ENCODE measurements at regions not wholly inside any gene's neighbourhood (a gene's known extent, or its start where the extent isn't known, plus 50 kb on each side); places are given as distances from the start of the nearest gene placed in this dataset.

GRCh38 chr18:40949114-40949950 is 1005.7 kb upstream of the PIK3C3 start:
- no peak for DNase-seq (ENCODE audit: low spot score in 2 of 2)

DNA sequence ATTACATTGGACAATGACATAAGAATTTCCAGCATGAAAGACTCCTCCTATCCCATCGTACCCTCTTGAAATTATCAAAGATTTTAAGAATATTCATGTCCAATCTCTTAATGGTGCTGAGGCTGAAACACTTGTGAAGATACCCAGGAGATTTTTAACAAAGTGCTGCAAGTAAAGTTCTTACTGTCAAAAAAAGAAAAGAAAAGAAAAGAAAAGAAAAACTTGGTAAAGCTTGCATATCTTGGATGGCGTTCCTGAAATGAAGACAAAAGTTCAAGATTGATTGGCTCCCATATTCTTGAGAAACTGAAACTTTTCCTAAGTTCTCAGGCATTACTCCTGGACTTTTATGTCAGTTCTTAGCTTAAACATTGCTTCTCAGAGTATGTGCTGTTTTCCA is 1010.5 kb upstream of the PIK3C3 start:
- Histone ChIP-seq H3K27ac (no peak overlapping the region), H3K27me3 (no peaks in the 10 kb centered on the region), H3K4me1 (no peaks in the 10 kb centered on the region), H3K9me3 (no peaks in the 10 kb centered on the region), H3K4me3 (no peak overlapping the region), H3K36me3 (no peaks in the 10 kb centered on the region)
- WGBS, result 40% methylated on average over 2 of the region's 2 CpGs
- no peak for TF ChIP-seq EP300 (IDR thresholded peaks at IDR 0.05)
- TF ChIP-seq POLR2A (IDR thresholded peaks at IDR 0.05), result no peak
- no peak for DNase-seq (ENCODE audit: low spot score in 2 of 2)

More at GRCh38 chr18:40949114-40949950, 1005.7 kb upstream of the PIK3C3 start:
- H3K4me3 ChIP-seq, result no peak overlapping the region
- no peaks in the 10 kb centered on the region for H3K36me3 ChIP-seq
- H3K27me3 ChIP-seq, result no peaks in the 10 kb centered on the region
- no peaks in the 10 kb centered on the region for H3K9me3 ChIP-seq
- H3K4me1 ChIP-seq, result no peaks in the 10 kb centered on the region
- 72% methylated on average over 10 of the region's 10 CpGs for WGBS
- H3K27ac ChIP-seq, result no peak overlapping the region
- TF ChIP-seq POLR2AphosphoS5 (IDR thresholded peaks at IDR 0.05) (no peak), CTCF (IDR thresholded peaks at IDR 0.05) (no peak), POLR2A (IDR thresholded peaks at IDR 0.05) (no peak)

DNA sequence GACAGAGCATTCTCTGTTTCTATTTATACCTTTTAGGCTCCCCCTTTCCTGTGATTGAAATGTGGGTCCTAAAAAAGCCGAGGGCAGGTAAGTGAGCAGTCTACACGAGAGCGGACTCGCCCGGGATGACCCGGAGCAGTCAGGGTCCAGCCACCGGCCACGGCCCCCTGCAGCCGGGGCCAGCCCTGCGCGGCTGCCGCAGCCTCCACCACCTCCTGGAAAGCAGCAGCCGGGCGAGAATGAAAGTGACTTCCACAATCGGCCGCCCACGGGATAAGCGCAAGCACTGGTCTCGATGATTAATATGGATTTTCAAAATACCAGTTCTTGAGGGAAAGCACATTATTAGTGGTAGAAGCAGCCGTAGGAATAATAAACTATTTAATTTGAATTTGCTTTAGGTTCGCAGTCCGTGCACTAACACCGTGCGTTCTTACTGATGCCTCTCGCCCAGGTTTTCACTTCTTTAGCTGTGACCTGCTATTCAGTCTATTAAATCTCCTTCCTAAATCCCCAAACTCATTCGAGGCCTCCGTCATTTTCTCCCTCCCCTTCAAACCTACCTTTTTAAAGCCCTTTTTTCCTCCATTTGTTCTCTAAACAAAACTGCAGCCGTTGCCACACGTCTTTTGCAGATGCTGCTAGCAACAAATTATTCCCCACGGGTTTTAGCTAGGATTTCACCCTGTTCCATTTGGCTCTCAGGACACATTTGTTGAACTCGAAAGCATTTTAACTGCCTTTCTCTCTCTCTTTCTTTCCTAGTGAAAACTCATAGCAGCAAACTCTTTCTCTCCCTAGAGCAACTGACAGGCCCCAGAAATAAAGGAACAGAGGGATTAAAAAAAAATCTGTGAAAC is 1015.1 kb upstream of the PIK3C3 start:
- no peak for TF ChIP-seq EP300 (IDR thresholded peaks at IDR 0.05)
- no peak for TF ChIP-seq POLR2A (IDR thresholded peaks at IDR 0.05)
- no peak for TF ChIP-seq CTCF (IDR thresholded peaks at IDR 0.05)
- no peak for TF ChIP-seq POLR2AphosphoS5 (IDR thresholded peaks at IDR 0.05)
- Histone ChIP-seq H3K27ac (no peak overlapping the region), H3K27me3 (no peaks in the 10 kb centered on the region), H3K9me3 (no peaks in the 10 kb centered on the region), H3K4me1 (no peaks in the 10 kb centered on the region), H3K36me3 (no peaks in the 10 kb centered on the region), H3K4me3 (no peak overlapping the region)
- DNase-seq (ENCODE audit: low spot score in 2 of 2), result no peak
- WGBS, result 88% methylated on average over 31 of the region's 31 CpGs

DNA sequence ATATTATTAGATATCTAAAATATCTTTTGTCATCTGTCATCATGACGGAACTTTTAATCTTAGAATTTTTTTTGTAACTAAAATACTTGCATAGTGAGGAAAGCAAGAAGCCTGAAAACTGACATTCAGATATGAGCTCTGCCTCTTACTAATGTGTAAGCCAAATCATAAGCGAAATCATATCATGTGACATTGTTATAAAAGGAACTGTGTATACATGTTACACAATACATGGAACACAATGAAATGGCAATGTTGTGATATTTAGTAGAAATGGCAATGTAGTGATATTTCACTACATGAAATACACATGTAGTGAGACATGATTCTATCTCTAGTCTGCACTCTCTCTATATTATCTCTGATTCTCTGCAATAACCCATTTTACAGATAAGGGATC is 1016.4 kb upstream of the PIK3C3 start:
- no peak for DNase-seq (ENCODE audit: low spot score in 2 of 2)
- Histone ChIP-seq H3K27me3 (no peaks in the 10 kb centered on the region), H3K27ac (no peak overlapping the region), H3K9me3 (no peaks in the 10 kb centered on the region), H3K36me3 (no peaks in the 10 kb centered on the region), H3K4me1 (no peaks in the 10 kb centered on the region), H3K4me3 (no peak overlapping the region)
- 86% methylated on average over 2 of the region's 2 CpGs for WGBS
- TF ChIP-seq POLR2AphosphoS5 (IDR thresholded peaks at IDR 0.05), result no peak
- TF ChIP-seq CTCF (IDR thresholded peaks at IDR 0.05), result no peak

GRCh38 chr18:40937386-40937785 is 1017.6 kb upstream of the PIK3C3 start:
- WGBS, result 78% methylated on average over 2 of the region's 2 CpGs
- no peak for TF ChIP-seq POLR2AphosphoS5 (IDR thresholded peaks at IDR 0.05)
- TF ChIP-seq EP300 (IDR thresholded peaks at IDR 0.05), result no peak
- TF ChIP-seq CTCF (IDR thresholded peaks at IDR 0.05), result no peak
- TF ChIP-seq POLR2A (IDR thresholded peaks at IDR 0.05), result no peak

More at GRCh38 chr18:40937386-40937785, 1017.6 kb upstream of the PIK3C3 start:
- no peak for DNase-seq (ENCODE audit: low spot score in 2 of 2)
- Histone ChIP-seq H3K36me3 (no peaks in the 10 kb centered on the region), H3K27me3 (no peaks in the 10 kb centered on the region), H3K4me3 (no peak overlapping the region), H3K27ac (no peak overlapping the region), H3K4me1 (no peaks in the 10 kb centered on the region), H3K9me3 (no peaks in the 10 kb centered on the region)
